Thyroid gland (tissue), 4 donors: ENCODE measurements at regions not wholly inside any gene's neighbourhood (a gene's known extent, or its start where the extent isn't known, plus 50 kb on each side); places are given as distances from the start of the nearest gene placed in this dataset.

ENCODE experiments used
- CTCF ChIP-seq, 6 experiments: fragments of 200-600 bp in 3 of 6; fragments of 450-650 bp in 3 of 6; sonication (generic) in 3 of 6; IDR thresholded peaks; one replicate each; pipeline ENCODE4 v1.5.1; 2016 to 2019; ENCODE audit warnings: antibody characterized with exemption in 6 of 6, mild to moderate bottlenecking in 2 of 6, inconsistent platforms in 1 of 6, moderate library complexity in 1 of 6
- POLR2A ChIP-seq, 2 donors: fragments of 450-650 bp; IDR thresholded peaks; one replicate each; pipeline ENCODE4 v1.6.1; 2017; ENCODE audit warnings: antibody characterized with exemption in 2 of 2, mild to moderate bottlenecking in 2 of 2, moderate library complexity in 1 of 2

DNA sequence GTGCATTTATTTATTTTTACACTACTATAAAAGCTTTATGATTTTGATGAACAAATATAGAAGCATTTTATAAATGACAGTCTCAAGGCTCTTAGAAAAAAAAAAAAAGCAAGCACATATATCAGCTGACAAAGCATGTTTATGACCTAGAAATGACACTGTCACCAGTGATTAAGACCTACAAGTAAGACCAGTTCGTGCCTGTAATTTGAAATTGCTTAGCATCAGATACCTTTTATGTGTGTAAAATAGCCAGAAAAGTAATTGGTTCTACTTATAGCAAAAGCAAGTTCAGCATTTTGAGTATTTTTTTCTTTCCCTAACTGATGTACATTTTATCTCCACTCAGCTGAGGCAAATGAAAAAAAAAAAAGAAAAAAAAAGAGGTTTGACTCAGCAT is 808.4 kb downstream of the CDH18 start:
- TF ChIP-seq CTCF (IDR thresholded peaks at IDR 0.05) = no peak
- TF ChIP-seq POLR2A (IDR thresholded peaks at IDR 0.05) = no peak
